Lower leg skin (tissue), 4 donors: ENCODE measurements at regions not wholly inside any gene's neighbourhood (a gene's known extent, or its start where the extent isn't known, plus 50 kb on each side); places are given as distances from the start of the nearest gene placed in this dataset.

Source experiments
- DNase-seq, 2 donors: peaks; one replicate each; pipeline ENCODE4 v3.0.0-alpha.2; 2019; ENCODE audit warnings: low spot score in 2 of 2
- H3K4me3 ChIP-seq: fragments of 200-600 bp; sonication (generic); 2 replicates; pipeline ENCODE4 v1.5.1; 2017; ENCODE audit warnings: mild to moderate bottlenecking, low read depth; ENCODE audit not compliant: poor library complexity, severe bottlenecking
- POLR2A ChIP-seq, 2 donors: fragments of 450-650 bp; IDR thresholded peaks; one replicate each; pipeline ENCODE4 v1.6.1; 2016 to 2017; ENCODE audit warnings: antibody characterized with exemption in 2 of 2, mild to moderate bottlenecking in 1 of 2, moderate library complexity in 1 of 2
- WGBS, 2 donors: methylation state at CpG; one replicate each; pipeline ENCODE4 v1.1.5; 2018; 5-methylcytosine and 5-hydroxymethylcytosine counted together
- intact Hi-C: fragments of 100-400 bp; cut with DNase I; formaldehyde crosslinking; loops from one replicate; pipeline ENCODE4 v1.15.0; 2023; ENCODE audit warnings: low total_unique reads
- TF ChIP-seq, protein P1 (sequence below), 3 donors: fragments of 450-650 bp; IDR thresholded peaks; one replicate each; pipeline ENCODE4 v1.5.1; 2016; ENCODE audit warnings: antibody characterized with exemption in 3 of 3, mild to moderate bottlenecking in 3 of 3, moderate library complexity in 2 of 3

DNA sequence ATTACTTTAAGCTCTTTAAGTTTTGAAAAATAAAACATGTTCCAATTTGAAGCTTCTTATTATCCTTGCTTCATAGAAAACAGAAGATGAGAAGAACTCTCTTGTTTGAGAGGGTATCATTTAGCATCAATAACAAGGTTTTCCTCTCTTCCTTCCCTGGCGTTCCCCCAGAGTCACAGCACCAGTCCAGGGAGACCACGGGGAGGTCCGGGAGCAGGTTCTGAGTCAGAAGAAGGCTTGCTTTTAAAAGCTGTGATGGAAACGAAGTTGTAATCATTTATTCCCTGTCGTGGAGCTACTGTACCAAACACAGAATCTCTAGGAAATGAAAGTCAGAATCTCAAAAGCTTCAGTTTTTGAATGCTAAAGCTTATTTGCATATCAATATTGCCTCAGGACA lies 174.0 kb upstream of the LSM14A start:
- WGBS, 2 donors = 18 to 24% methylated on average over 5 of the region's 5 CpGs
- intact Hi-C loops = loop anchor here (5.0 kb wide), 1 partner anchor 206 kb away; no protein-coding TSS in a partner anchor
- no peak for DNase-seq
- TF ChIP-seq, protein P1, sequence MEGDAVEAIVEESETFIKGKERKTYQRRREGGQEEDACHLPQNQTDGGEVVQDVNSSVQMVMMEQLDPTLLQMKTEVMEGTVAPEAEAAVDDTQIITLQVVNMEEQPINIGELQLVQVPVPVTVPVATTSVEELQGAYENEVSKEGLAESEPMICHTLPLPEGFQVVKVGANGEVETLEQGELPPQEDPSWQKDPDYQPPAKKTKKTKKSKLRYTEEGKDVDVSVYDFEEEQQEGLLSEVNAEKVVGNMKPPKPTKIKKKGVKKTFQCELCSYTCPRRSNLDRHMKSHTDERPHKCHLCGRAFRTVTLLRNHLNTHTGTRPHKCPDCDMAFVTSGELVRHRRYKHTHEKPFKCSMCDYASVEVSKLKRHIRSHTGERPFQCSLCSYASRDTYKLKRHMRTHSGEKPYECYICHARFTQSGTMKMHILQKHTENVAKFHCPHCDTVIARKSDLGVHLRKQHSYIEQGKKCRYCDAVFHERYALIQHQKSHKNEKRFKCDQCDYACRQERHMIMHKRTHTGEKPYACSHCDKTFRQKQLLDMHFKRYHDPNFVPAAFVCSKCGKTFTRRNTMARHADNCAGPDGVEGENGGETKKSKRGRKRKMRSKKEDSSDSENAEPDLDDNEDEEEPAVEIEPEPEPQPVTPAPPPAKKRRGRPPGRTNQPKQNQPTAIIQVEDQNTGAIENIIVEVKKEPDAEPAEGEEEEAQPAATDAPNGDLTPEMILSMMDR (IDR thresholded peaks at IDR 0.05) = no peak
- TF ChIP-seq POLR2A (IDR thresholded peaks at IDR 0.05) = no peak
- H3K4me3 ChIP-seq = no peak overlapping the region

DNA sequence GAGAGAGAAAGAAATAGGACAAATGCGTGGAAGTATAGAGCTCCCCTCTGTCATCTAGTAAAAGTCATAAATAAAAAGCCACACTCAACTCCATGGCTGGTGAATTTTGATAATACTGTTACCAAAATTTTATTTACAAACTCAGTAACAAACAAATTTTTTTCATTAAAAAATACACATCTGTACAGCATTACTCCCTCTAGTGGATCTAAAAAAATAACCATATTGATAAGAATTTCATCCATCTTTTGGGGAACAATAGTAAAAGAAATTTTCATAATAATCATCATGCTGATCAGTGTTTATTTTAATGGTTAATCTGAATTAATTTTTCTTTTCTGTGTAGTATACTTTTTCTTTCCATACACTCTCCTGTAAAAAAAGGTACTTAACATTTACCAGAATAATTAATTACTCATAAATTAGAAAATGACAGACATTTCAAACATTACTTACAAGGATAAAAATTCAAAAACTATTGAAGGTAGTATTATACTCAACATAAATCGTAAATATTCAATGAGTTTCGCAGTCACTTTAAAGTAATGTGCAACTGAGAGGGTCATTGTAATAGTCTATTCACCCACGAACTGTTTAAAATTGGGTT lies 173.5 kb upstream of the LSM14A start:
- intact Hi-C loops = loop anchor here (5.0 kb wide), 1 partner anchor 207 kb away; no protein-coding TSS in a partner anchor
- no peak overlapping the region for H3K4me3 ChIP-seq
- WGBS, 2 donors = 55 to 60% methylated on average over 4 of the region's 4 CpGs
- DNase-seq = no peak
- TF ChIP-seq POLR2A (IDR thresholded peaks at IDR 0.05) = no peak
- TF ChIP-seq, protein P1 (IDR thresholded peaks at IDR 0.05) = no peak

DNA sequence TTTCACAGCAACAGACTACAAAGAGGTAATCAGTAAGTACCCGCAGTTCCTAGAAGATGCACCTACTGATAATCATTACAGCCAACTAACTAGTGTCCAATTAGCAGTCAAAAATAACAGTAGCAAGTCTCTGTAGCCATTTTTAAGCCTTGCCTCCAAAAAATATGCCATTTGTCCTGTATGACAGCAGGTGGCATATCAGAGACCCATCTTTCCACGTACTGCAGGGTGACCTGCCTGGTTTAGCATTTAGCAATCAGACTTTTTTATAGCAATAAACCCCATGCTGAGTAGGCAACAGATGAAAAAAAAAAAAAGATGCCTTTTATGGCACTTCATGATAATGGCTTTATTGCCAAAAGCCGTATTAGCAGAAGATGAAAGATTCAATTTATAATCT lies 155.3 kb upstream of the LSM14A start:
- DNase-seq = no peak
- TF ChIP-seq POLR2A (IDR thresholded peaks at IDR 0.05) = no peak
- TF ChIP-seq, protein P1 (IDR thresholded peaks at IDR 0.05) = no peak
- intact Hi-C loops = no loop called here
- 41 to 42% methylated on average over 3 of the region's 3 CpGs for WGBS, 2 donors
- H3K4me3 ChIP-seq = no peak overlapping the region

DNA sequence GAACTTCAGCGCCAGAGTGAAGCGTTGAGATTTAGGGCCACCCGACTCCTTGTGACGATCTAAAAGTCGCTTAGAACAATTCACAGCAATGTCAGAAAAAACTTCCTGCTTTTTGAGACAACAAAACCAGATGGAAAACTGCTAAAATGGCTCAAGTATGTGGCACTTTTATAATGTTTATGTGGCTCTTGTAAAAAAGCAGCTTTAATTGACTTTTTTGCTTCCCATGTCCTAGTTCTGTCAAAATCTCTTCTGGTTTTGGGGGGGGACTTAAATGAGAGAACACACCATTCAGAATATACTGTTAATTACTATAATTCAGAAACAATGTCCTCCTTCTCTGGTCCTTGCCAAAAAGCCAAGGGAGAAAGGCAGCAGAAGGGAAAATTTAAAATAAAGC lies 154.7 kb upstream of the LSM14A start:
- intact Hi-C loops = no loop called here
- no peak for DNase-seq
- TF ChIP-seq POLR2A (IDR thresholded peaks at IDR 0.05) = no peak
- TF ChIP-seq, protein P1 (IDR thresholded peaks at IDR 0.05) = no peak
- WGBS, 2 donors = 57 to 72% methylated on average over 5 of the region's 5 CpGs
- no peak overlapping the region for H3K4me3 ChIP-seq

DNA sequence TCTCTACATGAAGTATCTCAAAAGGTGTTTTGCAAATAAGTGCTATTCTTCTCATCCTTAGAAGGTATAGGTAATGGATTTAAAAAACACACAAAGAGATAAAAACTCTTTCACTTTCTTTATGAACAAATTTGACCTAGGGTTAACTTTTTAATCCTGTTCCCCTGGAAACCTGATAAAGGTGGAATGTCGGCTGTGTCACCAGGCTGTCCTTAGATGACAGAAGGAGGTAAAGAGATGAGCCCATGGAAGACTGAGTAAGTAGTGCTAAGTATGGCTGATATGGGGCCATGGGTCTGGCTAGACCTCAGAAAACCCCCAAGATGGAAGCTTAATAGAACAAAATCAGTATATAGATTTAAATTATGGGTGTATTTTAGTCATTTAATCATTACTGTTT lies 153.8 kb upstream of the LSM14A start:
- WGBS, 2 donors = 64 to 67% methylated on average over 1 of the region's 1 CpG
- TF ChIP-seq, protein P1 (IDR thresholded peaks at IDR 0.05) = no peak
- no peak for TF ChIP-seq POLR2A (IDR thresholded peaks at IDR 0.05)
- no peak for DNase-seq
- H3K4me3 ChIP-seq = no peak overlapping the region
- intact Hi-C loops = no loop called here

DNA sequence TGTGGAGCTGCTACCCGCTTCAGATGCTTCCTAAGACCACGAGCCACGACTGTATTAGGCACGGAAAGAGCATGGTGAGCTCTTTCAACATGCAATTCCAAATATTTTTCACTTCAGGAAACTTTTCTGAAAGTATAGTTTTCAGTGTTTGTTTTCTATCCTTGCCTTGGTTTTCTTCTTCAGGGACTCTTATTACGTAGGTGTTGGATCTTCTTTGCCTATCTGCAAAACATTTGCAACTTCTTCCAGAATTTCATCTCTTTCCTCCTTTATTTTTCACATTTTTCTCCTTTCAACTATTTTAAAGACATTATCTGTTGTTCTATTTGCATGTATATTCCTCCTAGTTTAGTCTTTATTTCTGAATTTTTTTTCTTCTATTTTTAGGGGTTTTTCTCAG lies 148.9 kb upstream of the LSM14A start:
- intact Hi-C loops = no loop called here
- no peak for TF ChIP-seq POLR2A (IDR thresholded peaks at IDR 0.05)
- TF ChIP-seq, protein P1 (IDR thresholded peaks at IDR 0.05) = no peak
- no peak overlapping the region for H3K4me3 ChIP-seq
- no peak for DNase-seq
- 79 to 90% methylated on average over 5 of the region's 5 CpGs for WGBS, 2 donors
